Activated CD4-positive, alpha-beta T cell treated with anti-CD3 and anti-CD28 coated beads for 4 hours (primary cell): ENCODE measurements at regions not wholly inside any gene's neighbourhood (a gene's known extent, or its start where the extent isn't known, plus 50 kb on each side); places are given as distances from the start of the nearest gene placed in this dataset.
"Not testable (repeated sequence)": the region's sequence is repeated elsewhere in the genome, so short reads cannot be mapped to it uniquely, and the experiment has no call there.

ENCODE experiments used
- DNase-seq, 2 donors: peaks; one replicate each; pipeline ENCODE4 v3.0.0-alpha.2; 2020

GRCh38 chr17:33986088-33986487 lies 269.0 kb upstream of the CCL2 start:
- DNase-seq = no peak

GRCh38 chr17:33986566-33986965 lies 268.5 kb upstream of the CCL2 start:
- DNase-seq = no peak

- DNase-seq = no peak
Measured at GRCh38 chr17:33987162-33987561, 267.9 kb upstream of the CCL2 start.

GRCh38 chr17:33989361-33990148 lies 265.5 kb upstream of the CCL2 start:
- DNase-seq = no peak

- no peak for DNase-seq
Measured at GRCh38 chr17:33990943-33991706, 264.0 kb upstream of the CCL2 start.

GRCh38 chr17:33992113-33992512 lies 263.0 kb upstream of the CCL2 start:
- no peak for DNase-seq

- no peak for DNase-seq
Measured at GRCh38 chr17:34000639-34001038, 254.4 kb upstream of the CCL2 start.

- DNase-seq = no peak
Measured at GRCh38 chr17:34001246-34001645, 253.8 kb upstream of the CCL2 start.

GRCh38 chr17:34006126-34006525 lies 249.0 kb upstream of the CCL2 start:
- no peak for DNase-seq

- no peak for DNase-seq
Measured at GRCh38 chr17:34008125-34008524, 247.0 kb upstream of the CCL2 start.

- no peak for DNase-seq
Measured at GRCh38 chr17:34009912-34010311, 245.2 kb upstream of the CCL2 start.

GRCh38 chr17:34010534-34010933 lies 244.6 kb upstream of the CCL2 start:
- no peak for DNase-seq

GRCh38 chr17:34011599-34011998 lies 243.5 kb upstream of the CCL2 start:
- no peak for DNase-seq

GRCh38 chr17:34012709-34013375 lies 242.2 kb upstream of the CCL2 start:
- no peak for DNase-seq

- no peak for DNase-seq
Measured at GRCh38 chr17:34015253-34015652, 239.8 kb upstream of the CCL2 start.

- no peak for DNase-seq
Measured at GRCh38 chr17:34024386-34024785, 230.7 kb upstream of the CCL2 start.

- no peak for DNase-seq
Measured at GRCh38 chr17:34024806-34025551, 230.1 kb upstream of the CCL2 start.

- not testable (repeated sequence) for DNase-seq
Measured at GRCh38 chr17:34030601-34031000, 224.5 kb upstream of the CCL2 start.

GRCh38 chr17:34032305-34032704 lies 222.8 kb upstream of the CCL2 start:
- DNase-seq = not testable (repeated sequence)

- not testable (repeated sequence) for DNase-seq
Measured at GRCh38 chr17:34038786-34039185, 216.3 kb upstream of the CCL2 start.

- not testable (repeated sequence) for DNase-seq
Measured at GRCh38 chr17:34039213-34039612, 215.9 kb upstream of the CCL2 start.

GRCh38 chr17:34039759-34040555 lies 215.1 kb upstream of the CCL2 start:
- peak in 1 of 2 donors; percentile 12 for DNase-seq
